Esophagus muscularis mucosa (tissue), 4 donors: ENCODE measurements at regions not wholly inside any gene's neighbourhood (a gene's known extent, or its start where the extent isn't known, plus 50 kb on each side); places are given as distances from the start of the nearest gene placed in this dataset.

Experiments
- DNase-seq: peaks from one replicate; pipeline ENCODE4 v3.0.0-alpha.2; 2017; ENCODE audit errors: extremely low spot score
- H3K27ac ChIP-seq, 4 donors: fragments of 200-600 bp; sonication (generic); replicated peaks in 1 of 4; 1 replicate in 3 of 4; 2 replicates in 1 of 4; pipeline ENCODE4 v1.5.1; 2016 to 2019; ENCODE audit warnings: mild to moderate bottlenecking in 1 of 4
- H3K27me3 ChIP-seq, 4 donors: fragments of 200-600 bp; sonication (generic); one replicate each; pipeline versions ENCODE4 v1.5.1 to v1.6.0; 2016 to 2019
- H3K36me3 ChIP-seq, 4 donors: fragments of 200-600 bp; sonication (generic); one replicate each; pipeline ENCODE4 v1.5.1; 2016 to 2019
- H3K4me1 ChIP-seq, 4 donors: fragments of 200-600 bp; sonication (generic); one replicate each; pipeline ENCODE4 v1.5.1; 2016 to 2019
- H3K4me3 ChIP-seq, 4 donors: fragments of 200-600 bp; sonication (generic); 1 replicate in 2 of 4; 2 replicates in 2 of 4; pipeline ENCODE4 v1.5.1; 2016 to 2019; ENCODE audit warnings: mild to moderate bottlenecking in 4 of 4, moderate library complexity in 1 of 4
- H3K9me3 ChIP-seq, 4 donors: fragments of 200-600 bp; sonication (generic); 1 replicate in 3 of 4; 2 replicates in 1 of 4; pipeline ENCODE4 v1.5.1; 2016 to 2019
- CTCF ChIP-seq, 3 experiments: fragments of 200-600 bp in 2 of 3; fragments of 450-650 bp in 1 of 3; sonication (generic) in 2 of 3; IDR thresholded peaks; one replicate each; pipeline ENCODE4 v1.5.1; 2017 to 2019; ENCODE audit warnings: antibody characterized with exemption in 3 of 3, mild to moderate bottlenecking in 2 of 3, moderate library complexity in 1 of 3
- EP300 ChIP-seq: sonication (generic); formaldehyde crosslinking; IDR thresholded peaks from one replicate; pipeline ENCODE4 v1.6.1; 2017; ENCODE audit warnings: antibody characterized with exemption
- POLR2A ChIP-seq: fragments of 450-650 bp; IDR thresholded peaks from one replicate; pipeline ENCODE4 v1.6.1; 2017; ENCODE audit warnings: antibody characterized with exemption, moderate library complexity, mild to moderate bottlenecking, low read depth
- POLR2AphosphoS5 ChIP-seq, 2 donors: sonication (generic); formaldehyde crosslinking; IDR thresholded peaks; one replicate each; pipeline ENCODE4 v1.6.1; 2017; ENCODE audit warnings: antibody characterized with exemption in 2 of 2
- WGBS: methylation state at CpG from one replicate; pipeline ENCODE4 v1.1.5; 2018; 5-methylcytosine and 5-hydroxymethylcytosine counted together
- intact Hi-C: fragments of 100-400 bp; cut with DNase I; formaldehyde crosslinking; loops from one replicate; pipeline ENCODE4 v1.15.1; 2023

GRCh38 chr11:19428206-19429002, 187.7 kb upstream of the E2F8 start:
- H3K36me3 ChIP-seq, result no peaks in the 10 kb centered on the region
- H3K4me1 ChIP-seq, result no peaks in the 10 kb centered on the region
- no peak overlapping the region for H3K4me3 ChIP-seq
- no peak overlapping the region for H3K27ac ChIP-seq
- intact Hi-C loops, result no loop called here
- DNase-seq, result peak; percentile 24
- WGBS, result 84% methylated on average over 8 of the region's 8 CpGs
- peaks cover 0 to 23% (median 3%) of the 10 kb centered on the region in 4 donors for H3K27me3 ChIP-seq
- H3K9me3 ChIP-seq, result no peaks in the 10 kb centered on the region
- TF ChIP-seq EP300 (no peak), CTCF (IDR thresholded peaks at IDR 0.05) (no peak), POLR2A (no peak), POLR2AphosphoS5 (IDR thresholded peaks at IDR 0.05) (no peak)

GRCh38 chr11:19426756-19427403, 186.1 kb upstream of the E2F8 start:
- Histone ChIP-seq H3K4me3 (no peak overlapping the region), H3K27ac (no peak overlapping the region)
- WGBS, result 50% methylated on average over 4 of the region's 4 CpGs

GRCh38 chr11:19426011-19426755, 185.4 kb upstream of the E2F8 start:
- Histone ChIP-seq H3K27me3 (peaks cover 0 to 22% (median 3%) of the 10 kb centered on the region in 4 donors), H3K36me3 (no peaks in the 10 kb centered on the region), H3K9me3 (no peaks in the 10 kb centered on the region), H3K27ac (no peak overlapping the region), H3K4me1 (no peaks in the 10 kb centered on the region), H3K4me3 (no peak overlapping the region)
- TF ChIP-seq POLR2A, result no peak
- no peak for TF ChIP-seq CTCF (IDR thresholded peaks at IDR 0.05)
- no peak for TF ChIP-seq EP300
- TF ChIP-seq POLR2AphosphoS5 (IDR thresholded peaks at IDR 0.05), result no peak
- 73% methylated on average over 5 of the region's 5 CpGs for WGBS
- no peak for DNase-seq
- intact Hi-C loops, result no loop called here

More at GRCh38 chr11:19426756-19427403, 186.1 kb upstream of the E2F8 start:
- H3K27me3 ChIP-seq, result peaks cover 0 to 23% (median 3%) of the 10 kb centered on the region in 4 donors
- TF ChIP-seq POLR2A, result no peak
- TF ChIP-seq EP300, result no peak
- TF ChIP-seq CTCF (IDR thresholded peaks at IDR 0.05), result no peak
- no peak for TF ChIP-seq POLR2AphosphoS5 (IDR thresholded peaks at IDR 0.05)
- no peaks in the 10 kb centered on the region for H3K4me1 ChIP-seq
- DNase-seq, result no peak
- H3K9me3 ChIP-seq, result no peaks in the 10 kb centered on the region
- intact Hi-C loops, result no loop called here
- no peaks in the 10 kb centered on the region for H3K36me3 ChIP-seq

- no peak for DNase-seq
- WGBS, result 95% methylated on average over 3 of the region's 7 CpGs
- TF ChIP-seq EP300 (no peak), POLR2AphosphoS5 (IDR thresholded peaks at IDR 0.05) (no peak), POLR2A (no peak), CTCF (IDR thresholded peaks at IDR 0.05) (no peak)
- H3K36me3 ChIP-seq, result no peaks in the 10 kb centered on the region
- no peaks in the 10 kb centered on the region for H3K27me3 ChIP-seq
- intact Hi-C loops, result no loop called here
- H3K4me1 ChIP-seq, result peaks cover 0 to 3% (median 0%) of the 10 kb centered on the region in 4 donors
- H3K4me3 ChIP-seq, result no peak overlapping the region
- H3K9me3 ChIP-seq, result no peaks in the 10 kb centered on the region
- no peak overlapping the region for H3K27ac ChIP-seq
These were observed 181.5 kb upstream of the E2F8 start for GRCh38 chr11:19422276-19422675.
